Activated CD4-positive, alpha-beta memory T cell treated with anti-CD3 and anti-CD28 coated beads for 36 hours (primary cell): ENCODE measurements at regions not wholly inside any gene's neighbourhood (a gene's known extent, or its start where the extent isn't known, plus 50 kb on each side); places are given as distances from the start of the nearest gene placed in this dataset.

Source experiments
- CTCF ChIA-PET: fragments of 350-600 bp; sonication (Branson Sonifier 250); formaldehyde crosslinking; loops from one replicate; lab custom pipeline; 2021; ENCODE audit warnings: antibody characterized with exemption, inconsistent platforms; lab: Charles Lee
- POLR2A ChIA-PET: fragments of 350-600 bp; sonication (Branson Sonifier 250); formaldehyde crosslinking; loops from one replicate; lab custom pipeline; 2021; ENCODE audit warnings: antibody characterized with exemption; lab: Charles Lee
- DNase-seq: peaks from one replicate; pipeline ENCODE4 v3.0.0-alpha.2; 2020
- H3K27ac Mint-ChIP-seq: one replicate; pipeline ENCODE4 v1.8.0; 2021; ENCODE audit warnings: mixed read lengths
- H3K27me3 Mint-ChIP-seq: one replicate; pipeline ENCODE4 v1.8.0; 2021; ENCODE audit warnings: mixed read lengths
- H3K36me3 Mint-ChIP-seq: one replicate; pipeline ENCODE4 v1.8.0; 2021; ENCODE audit warnings: mixed read lengths
- H3K4me1 Mint-ChIP-seq: one replicate; pipeline ENCODE4 v1.8.0; 2021; ENCODE audit warnings: low read depth, mixed read lengths
- H3K4me3 Mint-ChIP-seq: one replicate; pipeline ENCODE4 v1.8.0; 2021; ENCODE audit warnings: mild to moderate bottlenecking, mixed read lengths
- H3K9me3 Mint-ChIP-seq: one replicate; pipeline ENCODE4 v1.8.0; 2021; ENCODE audit warnings: mixed read lengths
- intact Hi-C: fragments of 100-400 bp; cut with micrococcal nuclease; formaldehyde crosslinking; loops from one replicate; pipeline ENCODE4 v1.15.1; 2023

DNA sequence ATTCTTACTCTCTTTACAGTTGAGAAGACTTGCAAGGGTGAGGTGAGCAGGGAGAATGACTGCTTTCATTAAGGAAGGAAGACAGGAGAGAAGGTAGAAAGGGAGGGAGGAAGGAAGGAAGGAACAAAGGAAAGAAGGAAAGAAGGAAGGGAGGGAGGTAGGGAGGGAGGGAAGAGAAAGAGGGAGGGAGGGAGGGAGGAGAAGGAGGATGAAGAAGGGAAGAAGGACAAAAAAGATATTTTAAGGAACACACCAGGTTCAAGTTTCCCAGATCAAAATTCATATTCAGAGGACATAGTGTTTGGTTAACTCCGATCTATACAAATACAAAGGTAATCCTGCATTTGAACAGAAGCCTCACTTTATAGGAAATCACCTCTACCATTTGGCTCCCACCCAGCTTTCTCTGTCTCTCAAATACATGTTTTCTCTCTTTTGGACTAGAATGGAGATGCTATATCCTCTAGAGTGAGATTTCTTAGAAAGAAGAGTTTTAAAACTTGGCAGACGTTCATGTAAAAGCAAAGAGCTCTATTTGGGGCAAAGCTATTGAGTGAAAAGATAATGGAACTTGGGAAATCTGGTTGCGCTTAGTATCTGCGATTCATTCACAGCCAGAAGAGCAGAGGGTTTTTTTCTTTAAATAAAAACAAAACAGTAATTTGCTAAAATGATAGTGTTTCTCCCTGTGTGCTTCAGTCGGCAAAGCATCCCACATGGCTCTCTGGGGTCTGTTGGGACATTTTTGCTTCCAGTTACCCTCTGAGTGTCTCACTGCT lies 261.9 kb upstream of the LYZL1 start:
- ChIA-PET CTCF (no interaction called here), POLR2A (no interaction called here)
- H3K27ac Mint-ChIP-seq, result no peak overlapping the region

DNA sequence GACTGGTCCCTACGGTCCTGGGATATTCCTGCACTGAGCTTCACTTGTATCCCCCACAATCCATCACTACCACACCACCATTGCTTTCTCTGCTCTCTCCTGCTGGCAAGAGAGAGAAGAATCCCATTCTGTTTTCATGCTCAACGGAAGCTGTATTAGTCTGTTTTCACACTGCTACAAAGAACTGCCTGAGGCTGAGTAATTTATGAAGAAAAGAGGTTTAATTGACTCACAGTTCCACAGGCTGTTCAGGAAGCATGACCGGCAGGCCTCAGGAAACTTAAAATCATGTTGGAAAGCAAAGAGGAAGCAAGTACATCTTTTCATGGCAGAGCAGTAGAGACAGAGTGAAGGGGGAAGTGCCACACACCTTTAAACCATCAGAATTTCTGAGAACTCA lies 260.4 kb upstream of the LYZL1 start:
- H3K4me3 Mint-ChIP-seq, result no peak overlapping the region
- H3K36me3 Mint-ChIP-seq, result no peaks in the 10 kb centered on the region
- no peaks in the 10 kb centered on the region for H3K9me3 Mint-ChIP-seq
- DNase-seq, result no peak
- H3K27me3 Mint-ChIP-seq, result no peaks in the 10 kb centered on the region
- no peak overlapping the region for H3K27ac Mint-ChIP-seq
- no peaks in the 10 kb centered on the region for H3K4me1 Mint-ChIP-seq
- POLR2A ChIA-PET, result no interaction called here
- CTCF ChIA-PET, result no interaction called here
- intact Hi-C loops, result no loop called here

More for the DNA sequence above, 261.9 kb upstream of the LYZL1 start:
- no peaks in the 10 kb centered on the region for H3K36me3 Mint-ChIP-seq
- no peaks in the 10 kb centered on the region for H3K4me1 Mint-ChIP-seq
- DNase-seq, result no peak
- no peaks in the 10 kb centered on the region for H3K27me3 Mint-ChIP-seq
- H3K4me3 Mint-ChIP-seq, result no peak overlapping the region
- H3K9me3 Mint-ChIP-seq, result no peaks in the 10 kb centered on the region
- intact Hi-C loops, result no loop called here

DNA sequence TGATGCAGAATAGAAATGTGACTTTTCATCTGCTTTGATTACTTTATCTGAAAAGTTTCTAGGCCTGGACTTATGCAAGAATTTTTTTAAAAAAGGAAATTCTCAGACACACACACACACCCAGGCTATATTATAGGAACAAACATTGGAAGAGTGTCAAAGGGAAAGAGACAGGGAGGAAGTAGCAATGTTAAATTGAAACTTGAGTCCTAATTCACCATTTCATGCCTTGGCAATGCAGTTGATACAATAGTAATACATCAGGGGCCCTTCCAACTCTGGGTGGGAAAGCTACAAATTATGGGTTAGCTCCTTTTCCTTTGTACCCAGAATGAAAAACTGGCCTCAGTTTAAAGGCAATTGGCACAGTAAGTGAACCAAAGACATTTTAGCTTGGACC lies 258.0 kb upstream of the LYZL1 start:
- H3K27me3 Mint-ChIP-seq, result no peaks in the 10 kb centered on the region
- no peaks in the 10 kb centered on the region for H3K36me3 Mint-ChIP-seq
- no peak for DNase-seq
- H3K4me1 Mint-ChIP-seq, result no peaks in the 10 kb centered on the region
- CTCF ChIA-PET, result no interaction called here
- H3K4me3 Mint-ChIP-seq, result no peak overlapping the region
- intact Hi-C loops, result no loop called here
- no peak overlapping the region for H3K27ac Mint-ChIP-seq
- no peaks in the 10 kb centered on the region for H3K9me3 Mint-ChIP-seq
- POLR2A ChIA-PET, result no interaction called here

DNA sequence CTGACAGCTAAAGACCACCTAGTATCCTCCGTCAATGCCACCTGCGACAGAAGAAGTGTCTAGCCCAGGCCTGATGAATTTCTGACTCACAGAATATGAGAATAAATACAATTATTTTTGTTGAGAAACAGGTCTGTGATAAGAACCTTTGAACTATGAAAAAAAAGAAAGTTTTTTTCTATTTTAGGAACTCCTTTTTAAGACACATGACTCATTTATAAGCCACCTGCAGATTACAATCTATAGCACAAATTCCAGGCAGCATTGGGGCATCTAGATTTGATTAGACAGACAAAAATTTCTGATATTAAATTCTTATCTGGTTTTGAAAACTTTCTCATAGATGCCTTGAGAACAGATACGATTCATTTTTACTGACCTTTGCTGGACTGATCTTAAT lies 256.7 kb upstream of the LYZL1 start:
- H3K27ac Mint-ChIP-seq, result no peak overlapping the region
- no peaks in the 10 kb centered on the region for H3K36me3 Mint-ChIP-seq
- intact Hi-C loops, result no loop called here
- no peaks in the 10 kb centered on the region for H3K27me3 Mint-ChIP-seq
- no peak for DNase-seq
- H3K4me3 Mint-ChIP-seq, result no peak overlapping the region
- CTCF ChIA-PET, result no interaction called here
- POLR2A ChIA-PET, result no interaction called here
- no peaks in the 10 kb centered on the region for H3K9me3 Mint-ChIP-seq
- H3K4me1 Mint-ChIP-seq, result no peaks in the 10 kb centered on the region

DNA sequence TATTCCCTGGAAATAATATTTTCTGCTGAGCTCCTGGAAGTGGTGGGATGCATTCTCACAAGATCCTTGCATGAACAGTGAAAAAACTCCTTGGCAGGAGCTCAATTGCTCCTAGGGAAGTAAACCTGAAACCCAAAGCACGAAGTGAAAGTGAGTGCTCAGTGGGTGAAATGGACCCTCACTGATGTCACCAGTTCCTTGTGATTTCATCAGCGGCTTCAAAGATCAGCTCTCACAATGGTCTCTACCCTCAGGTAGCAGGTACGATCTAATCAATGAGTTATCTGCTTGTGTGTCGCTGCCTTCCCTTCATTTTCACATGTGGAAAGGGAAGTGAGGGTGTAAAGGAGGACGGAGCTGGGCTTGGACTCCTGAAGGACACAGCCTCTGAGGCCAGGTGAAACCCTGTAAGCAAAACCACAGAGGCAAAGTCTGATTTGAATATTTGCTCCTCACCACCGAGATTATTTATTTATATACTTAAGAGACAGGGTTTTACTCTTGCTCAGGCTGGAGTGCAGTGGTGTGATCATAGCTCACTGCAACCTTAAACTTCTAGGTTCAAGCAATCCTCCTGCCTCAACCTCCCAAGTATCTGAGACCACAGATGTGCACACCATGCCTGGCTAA lies 255.4 kb upstream of the LYZL1 start:
- intact Hi-C loops, result no loop called here
- no peaks in the 10 kb centered on the region for H3K36me3 Mint-ChIP-seq
- CTCF ChIA-PET, result no interaction called here
- no peak overlapping the region for H3K4me3 Mint-ChIP-seq
- no peaks in the 10 kb centered on the region for H3K9me3 Mint-ChIP-seq
- no peaks in the 10 kb centered on the region for H3K27me3 Mint-ChIP-seq
- H3K27ac Mint-ChIP-seq, result no peak overlapping the region
- no peaks in the 10 kb centered on the region for H3K4me1 Mint-ChIP-seq
- DNase-seq, result no peak
- POLR2A ChIA-PET, result no interaction called here

DNA sequence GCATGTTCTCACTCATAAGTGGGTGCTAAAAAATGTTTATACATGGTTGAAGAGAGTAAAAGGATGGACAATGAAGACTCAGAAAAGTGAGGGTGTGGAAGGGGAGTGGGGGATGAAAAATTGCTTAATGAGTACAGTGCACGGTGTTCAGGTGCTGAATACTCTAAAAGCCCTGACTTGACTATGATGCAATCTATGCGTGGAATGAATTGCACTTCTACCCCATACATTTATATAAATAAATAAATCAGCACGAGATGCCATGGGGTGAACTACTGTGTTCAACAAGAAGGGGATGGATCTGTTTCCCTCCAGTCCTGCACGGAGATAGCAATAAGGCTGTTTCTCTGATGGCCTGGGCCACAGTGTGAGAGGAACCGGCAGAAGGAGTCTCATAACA lies 254.3 kb upstream of the LYZL1 start:
- ChIA-PET CTCF (no interaction called here), POLR2A (no interaction called here)
- Mint-ChIP-seq H3K9me3 (no peaks in the 10 kb centered on the region), H3K4me1 (no peaks in the 10 kb centered on the region), H3K27ac (no peak overlapping the region), H3K4me3 (no peak overlapping the region), H3K36me3 (no peaks in the 10 kb centered on the region), H3K27me3 (no peaks in the 10 kb centered on the region)
- intact Hi-C loops, result no loop called here
- no peak for DNase-seq

DNA sequence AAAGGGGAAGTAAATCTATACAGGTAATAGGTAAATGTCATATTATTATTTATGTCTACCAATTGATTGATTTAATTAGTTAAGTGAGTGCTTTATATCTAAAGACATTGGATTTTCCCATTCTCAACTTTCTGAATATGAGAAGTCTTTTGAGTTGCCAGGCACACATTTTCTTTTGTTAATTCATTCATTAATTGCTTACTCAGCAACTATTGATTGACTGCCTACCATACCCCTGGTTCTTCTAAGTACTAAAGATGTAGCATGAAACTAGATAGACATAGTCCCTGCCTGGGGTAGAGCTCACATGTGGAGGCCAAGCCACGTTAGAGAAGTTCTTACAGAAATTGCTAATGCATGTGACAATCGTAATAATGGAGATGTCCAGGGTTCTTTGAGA lies 253.1 kb upstream of the LYZL1 start:
- no peaks in the 10 kb centered on the region for H3K9me3 Mint-ChIP-seq
- H3K27ac Mint-ChIP-seq, result no peak overlapping the region
- intact Hi-C loops, result no loop called here
- no peaks in the 10 kb centered on the region for H3K36me3 Mint-ChIP-seq
- no peak for DNase-seq
- no peak overlapping the region for H3K4me3 Mint-ChIP-seq
- H3K4me1 Mint-ChIP-seq, result no peaks in the 10 kb centered on the region
- CTCF ChIA-PET, result no interaction called here
- H3K27me3 Mint-ChIP-seq, result peaks cover 3% of the 10 kb centered on the region
- POLR2A ChIA-PET, result no interaction called here

DNA sequence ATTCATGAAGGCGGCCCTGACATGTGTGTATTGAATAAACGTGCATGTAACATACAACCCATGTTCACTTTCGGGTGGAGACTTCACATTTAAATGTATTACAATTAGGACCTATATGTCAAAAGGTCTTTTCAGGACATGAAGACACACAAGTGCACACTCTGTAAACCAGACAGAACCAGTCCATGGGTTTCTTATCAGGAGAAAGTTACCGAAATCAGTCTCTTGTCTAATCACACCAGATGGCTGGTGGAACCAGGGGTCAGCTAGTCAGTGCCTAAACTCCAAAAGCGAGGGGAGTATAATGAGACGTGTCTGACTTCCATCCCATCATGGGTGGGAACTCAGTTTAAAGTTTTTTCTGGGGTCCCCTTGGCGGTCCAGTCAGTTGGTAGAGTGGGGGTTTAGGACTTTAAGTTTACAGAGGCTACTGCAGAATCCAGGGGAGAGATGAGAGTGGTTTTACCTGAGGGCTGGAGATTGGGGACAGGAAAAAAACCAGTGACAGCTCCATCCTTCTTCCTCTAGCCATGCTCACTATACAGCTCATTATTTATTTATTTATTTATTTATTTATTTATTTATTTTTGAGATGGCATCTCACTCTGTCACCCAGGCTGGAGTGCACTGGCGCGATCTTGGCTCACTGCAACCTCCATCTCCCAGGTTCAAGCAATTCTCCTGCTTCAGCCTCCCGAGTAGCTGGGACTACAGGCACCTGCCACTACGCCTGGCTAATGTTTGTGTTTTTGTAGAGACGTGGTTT lies 251.3 kb upstream of the LYZL1 start:
- H3K27ac Mint-ChIP-seq, result no peak overlapping the region
- H3K4me1 Mint-ChIP-seq, result no peaks in the 10 kb centered on the region
- H3K9me3 Mint-ChIP-seq, result no peaks in the 10 kb centered on the region
- CTCF ChIA-PET, result no interaction called here
- DNase-seq, result no peak
- H3K27me3 Mint-ChIP-seq, result peaks cover 3% of the 10 kb centered on the region
- H3K36me3 Mint-ChIP-seq, result no peaks in the 10 kb centered on the region
- H3K4me3 Mint-ChIP-seq, result no peak overlapping the region
- intact Hi-C loops, result no loop called here
- POLR2A ChIA-PET, result no interaction called here

DNA sequence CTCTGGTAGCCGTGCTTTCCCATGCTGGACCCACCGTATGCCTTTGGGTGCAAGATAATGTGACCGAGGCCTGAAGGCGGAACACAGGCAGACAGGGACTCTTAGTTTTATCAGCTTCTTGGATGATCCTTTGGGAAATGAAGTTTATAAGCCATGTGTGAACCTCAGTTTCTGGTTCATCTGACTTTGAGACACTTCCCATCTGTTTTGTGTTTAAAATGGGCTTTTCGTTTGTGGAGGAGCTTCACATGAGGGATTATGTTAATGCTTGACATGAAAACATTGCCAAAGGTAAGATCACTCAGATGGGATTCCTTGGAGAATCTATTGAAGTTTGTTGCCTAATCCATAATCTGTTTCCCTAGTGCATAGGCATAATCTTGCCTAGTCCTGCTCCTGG lies 249.8 kb upstream of the LYZL1 start:
- no peaks in the 10 kb centered on the region for H3K4me1 Mint-ChIP-seq
- intact Hi-C loops, result no loop called here
- H3K36me3 Mint-ChIP-seq, result no peaks in the 10 kb centered on the region
- ChIA-PET POLR2A (no interaction called here), CTCF (no interaction called here)
- no peak for DNase-seq
- no peak overlapping the region for H3K27ac Mint-ChIP-seq
- H3K27me3 Mint-ChIP-seq, result peaks cover 3% of the 10 kb centered on the region
- H3K9me3 Mint-ChIP-seq, result no peaks in the 10 kb centered on the region
- H3K4me3 Mint-ChIP-seq, result no peak overlapping the region

DNA sequence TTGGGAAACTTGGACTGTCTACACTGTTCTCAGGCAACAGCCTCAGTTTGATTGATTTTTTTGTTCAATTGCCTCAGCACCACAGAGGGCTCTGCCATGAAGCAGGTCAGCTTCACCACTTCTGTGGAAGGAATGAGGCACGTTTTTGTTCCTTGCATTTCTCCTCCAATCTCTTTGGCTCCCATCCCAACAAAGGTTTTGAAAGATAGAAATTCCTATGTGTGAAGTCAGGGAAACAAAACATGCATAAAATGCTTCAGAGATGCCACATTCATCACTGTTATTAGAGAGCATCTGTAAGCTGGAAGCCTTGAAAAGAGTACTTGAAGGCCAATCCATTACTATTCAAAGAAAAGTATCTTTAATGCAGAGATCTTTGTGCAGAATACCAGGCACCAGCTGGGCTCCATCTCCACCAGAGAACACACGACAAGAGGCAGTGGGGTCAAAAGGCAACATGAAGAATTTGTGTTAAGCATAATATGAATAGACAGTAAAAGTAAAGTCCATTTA lies 249.1 kb upstream of the LYZL1 start:
- H3K4me1 Mint-ChIP-seq, result no peaks in the 10 kb centered on the region
- intact Hi-C loops, result no loop called here
- peaks cover 3% of the 10 kb centered on the region for H3K27me3 Mint-ChIP-seq
- CTCF ChIA-PET, result no interaction called here
- no peak overlapping the region for H3K4me3 Mint-ChIP-seq
- POLR2A ChIA-PET, result no interaction called here
- no peak for DNase-seq
- no peaks in the 10 kb centered on the region for H3K9me3 Mint-ChIP-seq
- H3K36me3 Mint-ChIP-seq, result no peaks in the 10 kb centered on the region
- H3K27ac Mint-ChIP-seq, result no peak overlapping the region

DNA sequence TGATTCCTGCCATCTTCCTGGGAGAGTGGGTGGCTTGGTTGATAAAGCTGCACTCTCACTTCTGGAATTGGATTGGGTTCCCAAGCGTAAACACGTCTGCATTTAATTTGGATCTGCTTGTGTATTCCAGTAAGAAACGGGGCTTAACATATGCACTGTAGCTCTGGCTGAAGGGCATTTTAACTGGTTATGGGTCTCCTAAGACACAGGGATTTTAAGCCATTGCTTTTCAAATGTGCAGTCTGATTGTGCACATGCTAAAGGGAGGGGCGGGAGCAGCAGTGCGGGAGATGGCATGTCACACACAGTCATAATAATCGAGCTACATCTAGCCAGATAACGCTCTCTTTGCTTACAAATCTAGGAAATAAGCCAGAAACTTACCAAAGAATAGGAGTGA lies 247.3 kb upstream of the LYZL1 start:
- Mint-ChIP-seq H3K27me3 (peaks cover 3% of the 10 kb centered on the region), H3K4me3 (no peak overlapping the region), H3K4me1 (no peaks in the 10 kb centered on the region), H3K9me3 (no peaks in the 10 kb centered on the region), H3K27ac (no peak overlapping the region), H3K36me3 (no peaks in the 10 kb centered on the region)
- CTCF ChIA-PET, result no interaction called here
- intact Hi-C loops, result no loop called here
- DNase-seq, result no peak
- POLR2A ChIA-PET, result no interaction called here

DNA sequence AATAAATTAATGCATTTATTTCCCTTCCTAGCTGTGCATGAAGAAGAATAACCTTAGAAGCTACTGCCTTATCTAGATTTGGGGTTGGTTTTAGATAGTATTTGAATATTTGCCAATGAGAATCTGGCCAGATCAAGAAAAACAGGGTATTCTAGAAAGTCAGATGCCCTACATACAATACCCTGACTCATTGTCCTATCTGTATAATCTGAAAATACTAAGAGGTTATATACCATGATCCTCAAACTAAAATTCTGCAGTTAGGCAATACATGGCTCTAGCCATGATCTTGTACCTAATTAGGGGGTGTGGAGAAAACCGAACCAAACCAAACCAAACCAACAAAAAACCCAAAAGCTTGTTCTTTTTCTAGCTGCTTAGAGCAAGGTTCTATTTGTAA lies 240.4 kb upstream of the LYZL1 start:
- no peak for DNase-seq
- intact Hi-C loops, result no loop called here
- no peaks in the 10 kb centered on the region for H3K9me3 Mint-ChIP-seq
- no peaks in the 10 kb centered on the region for H3K36me3 Mint-ChIP-seq
- no peak overlapping the region for H3K4me3 Mint-ChIP-seq
- ChIA-PET POLR2A (no interaction called here), CTCF (no interaction called here)
- peaks cover 2% of the 10 kb centered on the region for H3K27me3 Mint-ChIP-seq
- no peaks in the 10 kb centered on the region for H3K4me1 Mint-ChIP-seq
- H3K27ac Mint-ChIP-seq, result no peak overlapping the region
